ENCODE measurements at regions not wholly inside any gene's neighbourhood (a gene's known extent, or its start where the extent isn't known, plus 50 kb on each side); places are given as distances from the start of the nearest gene placed in this dataset.
"Not testable (repeated sequence)": the region's sequence is repeated elsewhere in the genome, so short reads cannot be mapped to it uniquely, and the experiment has no call there.

DNA sequence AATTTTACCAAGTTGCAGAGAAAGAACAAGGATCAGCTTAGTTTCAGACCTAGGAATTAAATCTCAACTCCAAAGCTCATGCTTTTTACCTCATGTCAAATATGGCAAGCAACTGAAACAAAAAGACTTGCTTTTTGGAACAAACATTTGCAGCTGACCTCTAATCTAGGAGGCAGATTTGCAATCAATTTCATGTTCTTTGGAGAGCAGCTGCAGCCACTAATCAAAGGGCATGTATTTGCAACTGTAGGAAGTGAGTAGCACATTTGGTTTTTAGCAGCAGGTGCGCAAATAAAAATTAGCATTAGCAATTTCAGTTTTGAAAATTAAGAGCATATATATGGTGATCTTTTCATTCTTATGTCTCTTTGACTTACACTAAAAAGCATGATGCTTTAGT, 459.3 kb upstream of the SLC10A2 start:
- DNase-seq (ENCODE audit: low read depth), result no peak

DNA sequence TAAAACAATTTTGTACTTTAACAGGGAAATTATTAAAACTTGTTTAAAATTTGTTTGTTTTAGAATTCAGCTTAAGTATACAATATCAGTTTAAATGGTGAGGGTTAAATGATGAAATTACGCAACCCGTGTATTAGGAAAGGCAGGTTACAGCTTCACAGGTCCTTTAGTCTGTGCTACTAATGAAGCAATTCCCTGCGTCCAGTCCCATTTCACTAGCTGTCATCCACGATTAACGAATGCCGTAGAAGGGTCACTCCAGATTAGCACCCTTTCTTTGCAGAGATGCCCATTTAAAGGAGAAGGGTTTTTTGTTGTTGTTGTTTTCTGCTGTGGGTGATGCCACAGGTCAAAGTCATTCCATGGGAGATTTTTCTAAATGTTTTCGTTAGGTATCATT, 457.6 kb upstream of the SLC10A2 start:
- DNase-seq (ENCODE audit: low read depth), result no peak

GRCh38 chr13:103521532-103521931, 455.3 kb upstream of the SLC10A2 start:
- no peak for DNase-seq (ENCODE audit: low read depth)

DNA sequence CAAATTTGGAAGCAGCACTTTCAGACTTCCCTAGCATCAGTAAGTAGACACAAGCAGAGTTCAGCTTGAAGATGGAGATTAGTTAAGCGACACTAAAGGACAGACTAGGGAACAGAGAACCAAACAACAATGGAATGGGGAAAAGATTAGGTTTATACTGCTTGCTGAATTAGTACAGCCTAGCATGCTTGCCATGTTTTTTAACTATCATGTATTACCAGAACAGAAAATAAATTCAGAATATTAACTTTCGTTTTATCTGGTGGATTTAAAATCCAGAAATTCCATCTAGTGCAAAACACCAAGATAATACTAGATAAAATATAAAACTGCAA, 451.5 kb upstream of the SLC10A2 start:
- no peak for DNase-seq (ENCODE audit: low read depth)

- DNase-seq (ENCODE audit: low read depth), result no peak
These were observed 451.0 kb upstream of the SLC10A2 start for GRCh38 chr13:103517066-103517767.

- no peak for DNase-seq (ENCODE audit: low read depth)
These were observed 450.0 kb upstream of the SLC10A2 start for GRCh38 chr13:103516015-103516795.

- no peak for DNase-seq (ENCODE audit: low read depth)
These were observed 449.2 kb upstream of the SLC10A2 start for GRCh38 chr13:103515410-103515809.

- DNase-seq (ENCODE audit: low read depth), result no peak
These were observed 448.4 kb upstream of the SLC10A2 start for GRCh38 chr13:103514619-103515018.

- no peak for DNase-seq (ENCODE audit: low read depth)
These were observed 448.0 kb upstream of the SLC10A2 start for GRCh38 chr13:103514188-103514587.

DNA sequence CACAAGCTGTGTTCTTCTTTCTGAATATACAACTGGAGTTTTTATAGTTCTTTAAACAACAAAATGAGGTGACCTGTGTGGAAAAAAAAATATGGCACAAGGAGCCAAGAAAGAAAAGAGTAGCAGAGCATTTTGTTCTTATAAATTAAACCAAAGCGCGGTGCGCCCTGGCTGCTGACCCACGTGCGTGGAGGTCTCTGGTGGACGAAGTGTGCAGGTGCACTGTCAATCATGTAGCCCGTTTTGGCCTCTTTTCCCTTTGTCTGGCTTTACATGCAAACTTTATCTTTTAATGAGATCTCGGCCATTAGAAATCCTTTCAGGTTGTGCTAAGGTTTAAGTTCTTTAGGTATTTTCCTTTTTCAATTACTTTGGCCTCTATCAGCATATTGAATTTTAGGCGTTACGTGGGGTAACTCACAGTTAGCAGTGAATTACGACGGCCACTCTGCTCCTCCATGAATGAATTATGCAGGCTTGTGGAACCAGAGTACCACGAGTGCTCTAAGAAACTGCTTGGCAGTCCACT, 443.9 kb upstream of the SLC10A2 start:
- no peak for DNase-seq (ENCODE audit: low read depth)

GRCh38 chr13:103497404-103497803, 431.2 kb upstream of the SLC10A2 start:
- DNase-seq (ENCODE audit: low read depth), result no peak

- no peak for DNase-seq (ENCODE audit: low read depth)
These were observed 421.6 kb upstream of the SLC10A2 start for GRCh38 chr13:103487841-103488240.

- DNase-seq (ENCODE audit: low read depth), result no peak
These were observed 406.9 kb upstream of the SLC10A2 start for GRCh38 chr13:103473081-103473480.

DNA sequence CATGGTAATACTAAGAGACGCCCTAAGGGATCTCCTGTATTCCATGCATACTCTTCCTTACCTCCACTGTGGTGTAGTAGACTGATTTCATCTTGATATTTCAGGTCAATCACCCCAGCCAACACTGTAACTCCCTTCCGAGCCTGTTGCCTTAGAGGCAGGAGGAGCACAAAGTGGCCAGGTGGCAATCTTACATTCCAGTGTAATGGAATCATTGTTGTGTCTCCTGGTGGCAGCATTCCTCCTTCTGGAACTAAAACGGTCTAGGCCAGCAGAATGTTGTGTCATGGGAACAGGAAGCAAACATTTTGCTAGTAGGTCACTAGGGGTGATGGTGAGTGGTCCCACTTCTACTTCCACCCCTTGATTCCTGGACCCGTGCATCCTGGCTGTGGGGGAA, 405.7 kb upstream of the SLC10A2 start:
- no peak for DNase-seq (ENCODE audit: low read depth)

GRCh38 chr13:103469771-103470170, 403.6 kb upstream of the SLC10A2 start:
- no peak for DNase-seq (ENCODE audit: low read depth)

GRCh38 chr13:103466761-103467160, 400.5 kb upstream of the SLC10A2 start:
- no peak for DNase-seq (ENCODE audit: low read depth)

GRCh38 chr13:103460246-103460645, 394.0 kb upstream of the SLC10A2 start:
- DNase-seq (ENCODE audit: low read depth), result not testable (repeated sequence)

GRCh38 chr13:103457050-103457449, 390.8 kb upstream of the SLC10A2 start:
- DNase-seq (ENCODE audit: low read depth), result not testable (repeated sequence)

DNA sequence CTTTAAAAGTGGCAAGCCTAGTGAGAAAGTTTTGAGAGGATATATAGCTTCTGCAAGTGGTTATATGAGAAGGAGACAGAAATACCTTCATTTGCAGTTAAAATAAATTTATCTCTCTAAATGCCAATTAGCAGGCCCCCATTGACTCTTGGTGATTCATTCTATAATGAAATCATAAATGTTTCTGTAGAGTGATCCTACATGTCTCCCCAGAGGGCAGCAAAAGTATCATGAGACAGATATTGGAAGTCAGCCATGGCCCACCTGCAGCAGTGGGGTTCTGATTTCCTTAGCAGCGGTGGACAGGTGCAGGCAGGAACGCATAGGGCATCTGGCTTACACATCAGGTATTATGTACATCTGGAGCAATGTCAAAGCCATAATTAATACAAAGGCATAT, 385.4 kb upstream of the SLC10A2 start:
- no peak for DNase-seq (ENCODE audit: low read depth)

GRCh38 chr13:103443604-103444003, 377.4 kb upstream of the SLC10A2 start:
- DNase-seq (ENCODE audit: low read depth), result no peak

DNA sequence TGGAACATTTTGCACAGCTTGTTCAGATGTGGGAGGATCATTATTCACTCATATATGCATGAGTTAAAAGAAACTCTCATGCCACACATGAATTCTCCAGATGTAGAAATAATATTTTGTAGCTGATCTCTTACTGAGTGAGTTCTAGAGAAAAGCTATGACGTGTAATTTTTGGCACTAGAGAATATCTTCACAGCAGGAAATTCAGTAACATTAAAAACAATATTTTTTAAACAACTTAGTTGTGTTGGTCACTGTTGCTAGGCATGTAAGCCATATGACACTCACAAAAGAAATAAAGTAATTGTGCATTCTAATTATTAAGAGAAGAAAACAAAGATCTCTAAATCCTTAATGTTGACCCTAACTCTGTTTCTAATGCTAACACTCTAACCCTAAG, 371.4 kb upstream of the SLC10A2 start:
- no peak for DNase-seq (ENCODE audit: low read depth)

DNA sequence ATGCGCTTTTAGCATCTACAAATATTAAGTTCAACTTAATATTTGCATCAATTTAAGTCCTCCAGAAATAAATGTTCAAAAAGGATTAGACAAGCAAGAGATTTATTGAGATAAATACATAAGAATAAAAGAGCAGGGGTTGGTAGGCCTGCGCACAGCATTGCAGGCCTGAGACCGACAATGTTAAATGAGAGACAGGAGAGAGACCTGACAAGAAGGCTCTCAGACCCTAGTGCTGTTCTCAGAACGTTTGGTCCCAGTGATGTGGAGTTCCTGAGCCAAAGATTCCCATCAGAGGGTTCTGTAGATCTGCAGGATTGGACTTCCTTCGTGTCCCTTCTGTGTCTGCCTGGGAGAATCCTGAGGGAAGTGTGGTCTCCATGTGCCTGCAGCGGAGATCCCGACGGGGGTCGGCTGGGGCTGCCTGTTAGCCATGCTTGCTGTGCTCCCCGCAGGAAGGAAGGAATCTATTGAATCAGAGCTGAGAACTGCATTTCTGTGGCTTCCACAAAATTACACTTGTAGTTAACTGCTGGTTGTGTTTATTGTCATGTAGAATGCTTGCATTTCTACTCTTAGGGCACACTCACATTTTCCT, 369.9 kb upstream of the SLC10A2 start:
- DNase-seq (ENCODE audit: low read depth), result no peak

GRCh38 chr13:103431856-103432255, 365.6 kb upstream of the SLC10A2 start:
- DNase-seq (ENCODE audit: low read depth), result no peak
